Skeletal muscle cell (primary cell): ENCODE measurements at regions not wholly inside any gene's neighbourhood (a gene's known extent, or its start where the extent isn't known, plus 50 kb on each side); places are given as distances from the start of the nearest gene placed in this dataset.
"Not testable (repeated sequence)": the region's sequence is repeated elsewhere in the genome, so short reads cannot be mapped to it uniquely, and the experiment has no call there.

Source experiments
- DNase-seq: peaks from one replicate; pipeline ENCODE4 v3.0.0-alpha.2; 2010; ENCODE audit warnings: low read depth
- H3K4me3 ChIP-seq: 2 replicates; pipeline ENCODE4 v1.5.1; 2011; ENCODE audit warnings: low read depth, mild to moderate bottlenecking, control low read depth, low read length, moderate library complexity

GRCh38 chr4:1589098-1589497 lies 95.0 kb downstream of the FAM53A start:
- H3K4me3 ChIP-seq = no peak overlapping the region
- no peak for DNase-seq

GRCh38 chr4:1588306-1588705 lies 95.8 kb downstream of the FAM53A start:
- no peak overlapping the region for H3K4me3 ChIP-seq
- DNase-seq = no peak

- DNase-seq = no peak
- no peak overlapping the region for H3K4me3 ChIP-seq
Measured at GRCh38 chr4:1584498-1584897, 99.6 kb downstream of the FAM53A start.

GRCh38 chr4:1583859-1584258 lies 100.3 kb downstream of the FAM53A start:
- H3K4me3 ChIP-seq = no peak overlapping the region
- no peak for DNase-seq

GRCh38 chr4:1583051-1583785 lies 100.9 kb downstream of the FAM53A start:
- no peak for DNase-seq
- no peak overlapping the region for H3K4me3 ChIP-seq

GRCh38 chr4:1582227-1582626 lies 101.9 kb downstream of the FAM53A start:
- no peak overlapping the region for H3K4me3 ChIP-seq
- DNase-seq = no peak

- not testable (repeated sequence) for H3K4me3 ChIP-seq
- peak; percentile 68 for DNase-seq
Measured at GRCh38 chr4:1581164-1581894, 102.8 kb downstream of the FAM53A start.

GRCh38 chr4:1580692-1581012 lies 103.5 kb downstream of the FAM53A start:
- not testable (repeated sequence) for H3K4me3 ChIP-seq, DNase-seq

- peak overlapping the region; percentile 57 for H3K4me3 ChIP-seq
- DNase-seq = peak; percentile 80
Measured at GRCh38 chr4:1579901-1580691, 104.0 kb downstream of the FAM53A start.

GRCh38 chr4:1579001-1579900 lies 104.9 kb downstream of the FAM53A start:
- H3K4me3 ChIP-seq = peak overlapping the region; percentile 57
- peak; percentile 19 for DNase-seq

- no peak for DNase-seq
- peak overlapping the region; percentile 25 for H3K4me3 ChIP-seq
Measured at GRCh38 chr4:1578251-1578773, 105.8 kb downstream of the FAM53A start.

- H3K4me3 ChIP-seq = no peak overlapping the region
- no peak for DNase-seq
Measured at GRCh38 chr4:1577822-1578217, 106.3 kb downstream of the FAM53A start.

- no peak overlapping the region for H3K4me3 ChIP-seq
- DNase-seq = no peak
Measured at GRCh38 chr4:1576961-1577821, 106.9 kb downstream of the FAM53A start.

- no peak overlapping the region for H3K4me3 ChIP-seq
- DNase-seq = no peak
Measured at GRCh38 chr4:1576304-1576960, 107.7 kb downstream of the FAM53A start.

- no peak for DNase-seq
Measured at GRCh38 chr4:1575418-1576303, 108.5 kb downstream of the FAM53A start.

GRCh38 chr4:1574601-1575417 lies 109.3 kb downstream of the FAM53A start:
- no peak overlapping the region for H3K4me3 ChIP-seq
- DNase-seq = no peak

More at GRCh38 chr4:1575418-1576303, 108.5 kb downstream of the FAM53A start:
- H3K4me3 ChIP-seq = no peak overlapping the region
